Hepatocyte (in vitro differentiated cells): ENCODE measurements at regions not wholly inside any gene's neighbourhood (a gene's known extent, or its start where the extent isn't known, plus 50 kb on each side); places are given as distances from the start of the nearest gene placed in this dataset.

Experiments used
- EZH2 ChIP-seq: fragments of 200-600 bp; sonication (generic); IDR thresholded peaks from 2 replicates; pipeline ENCODE4 v1.6.1; 2016; ENCODE audit warnings: antibody characterized with exemption, mild to moderate bottlenecking, borderline replicate concordance
- EZH2phosphoT487 ChIP-seq: fragments of 200-600 bp; sonication (generic); IDR thresholded peaks from one replicate; pipeline ENCODE4 v1.6.1; 2018; ENCODE audit warnings: antibody characterized with exemption, mild to moderate bottlenecking, low read depth, moderate library complexity; ENCODE audit not compliant: unreplicated experiment, severe bottlenecking

- TF ChIP-seq EZH2 = no peak
- no peak for TF ChIP-seq EZH2phosphoT487
Observed at GRCh38 chr13:78881054-78881453, 222.1 kb upstream of the OBI1 start.
